Spleen (tissue), 11 donors: ENCODE measurements at regions not wholly inside any gene's neighbourhood (a gene's known extent, or its start where the extent isn't known, plus 50 kb on each side); places are given as distances from the start of the nearest gene placed in this dataset.

Experiments
- DNase-seq: peaks from one replicate; pipeline ENCODE4 v3.0.0-alpha.2; 2020
- H3K27ac ChIP-seq, 8 donors: fragments of 200-600 bp; sonication (generic) in 7 of 8; 1 replicate in 4 of 8; 2 replicates in 4 of 8; pipeline versions ENCODE4 v1.5.0 to v1.8.0; 2016 to 2021; ENCODE audit warnings: inconsistent platforms in 4 of 8, mild to moderate bottlenecking in 4 of 8, moderate library complexity in 1 of 8
- H3K27me3 ChIP-seq, 7 donors: fragments of 200-600 bp; sonication (generic) in 6 of 7; replicated peaks in 1 of 7; 1 replicate in 4 of 7; 2 replicates in 3 of 7; pipeline versions ENCODE4 v1.5.0 to v1.8.0; 2016 to 2021; ENCODE audit warnings: inconsistent platforms in 3 of 7, mild to moderate bottlenecking in 1 of 7
- H3K36me3 ChIP-seq, 6 donors: fragments of 200-600 bp; sonication (generic) in 5 of 6; 1 replicate in 4 of 6; 2 replicates in 2 of 6; pipeline versions ENCODE4 v1.5.0 to v1.8.0; 2016 to 2021; ENCODE audit warnings: inconsistent platforms in 2 of 6
- H3K4me1 ChIP-seq, 6 donors: fragments of 200-600 bp; sonication (generic) in 5 of 6; 1 replicate in 3 of 6; 2 replicates in 3 of 6; pipeline versions ENCODE4 v1.5.0 to v1.8.0; 2016 to 2021; ENCODE audit warnings: inconsistent platforms in 3 of 6
- H3K4me3 ChIP-seq, 8 donors: fragments of 200-600 bp; sonication (generic) in 7 of 8; 1 replicate in 4 of 8; 2 replicates in 4 of 8; pipeline versions ENCODE4 v1.5.0 to v1.8.0; 2016 to 2021; ENCODE audit warnings: inconsistent platforms in 4 of 8, mild to moderate bottlenecking in 4 of 8, moderate library complexity in 2 of 8
- H3K9me3 ChIP-seq, 8 donors: fragments of 200-600 bp; sonication (generic) in 7 of 8; 1 replicate in 4 of 8; 2 replicates in 4 of 8; pipeline versions ENCODE4 v1.5.0 to v1.8.0; 2016 to 2021; ENCODE audit warnings: inconsistent platforms in 4 of 8
- CTCF ChIP-seq, 11 experiments: fragments of 200-600 bp in 7 of 11; fragments of 450-650 bp in 4 of 11; sonication (generic) in 4 of 11; IDR thresholded peaks in 8 of 11; conservative IDR thresholded peaks in 3 of 11; 1 replicate in 7 of 11; 2 replicates in 4 of 11; pipeline versions ENCODE4 v1.4.0 to v1.8.0; 2016 to 2021; ENCODE audit warnings: antibody characterized with exemption in 11 of 11, inconsistent platforms in 4 of 11, mild to moderate bottlenecking in 1 of 11
- POLR2A ChIP-seq, 3 donors: fragments of 450-650 bp; IDR thresholded peaks; one replicate each; pipeline ENCODE4 v1.5.1; 2017; ENCODE audit warnings: antibody characterized with exemption in 3 of 3, mild to moderate bottlenecking in 1 of 3
- POLR2AphosphoS5 ChIP-seq, 3 donors: sonication (generic); formaldehyde crosslinking; IDR thresholded peaks; one replicate each; pipeline ENCODE4 v1.5.1; 2017; ENCODE audit warnings: antibody characterized with exemption in 3 of 3
- WGBS, 5 donors: extraction: QIAGEN DNeasy Blood & Tissue Kit in 3 of 5; methylation state at CpG; one replicate each; pipeline versions ENCODE4 v1.1.5 to v1.1.7; 2013 to 2018; 5-methylcytosine and 5-hydroxymethylcytosine counted together
- intact Hi-C: fragments of 100-400 bp; cut with DNase I; formaldehyde crosslinking; loops from one replicate; pipeline ENCODE4 v1.15.0; 2023; ENCODE audit warnings: low total_unique reads
- donor health status: healthy with polysubstance abuse.
- donor health status: DM: no; HTN: no; CAD: no; lungs with moderate emphysema.
- donor health status: DM: no; HTN: no; CAD: no.
- donor health status: Bipolar disorder and iron deficiency.
- donor health status: healthy.
- donor health status: DM: no; HTN: no; CAD: no.
- donor health status: DM: yes; HTN: yes; CAD: no.

- TF ChIP-seq POLR2AphosphoS5 (IDR thresholded peaks at IDR 0.05) (no peak), POLR2A (IDR thresholded peaks at IDR 0.05) (no peak), CTCF (IDR thresholded peaks at IDR 0.05 in 8 of 11, conservative IDR thresholded peaks at IDR 0.05 in 3 of 11) (no peak)
- Histone ChIP-seq H3K36me3 (no peaks in the 10 kb centered on the region), H3K9me3 (peaks cover 0 to 14% (median 11%) of the 10 kb centered on the region in 8 donors), H3K27me3 (peaks cover 0 to 12% (median 0%) of the 10 kb centered on the region in 7 donors), H3K27ac (no peak overlapping the region), H3K4me3 (no peak overlapping the region), H3K4me1 (no peaks in the 10 kb centered on the region)
- no peak for DNase-seq
- WGBS, 5 donors: 56 to 80% (median 64%) methylated on average over 4 of the region's 4 CpGs
- intact Hi-C loops: no loop called here
These were observed 56.8 kb upstream of the CACNA2D3 start for GRCh38 chr3:54065586-54065985.

GRCh38 chr3:54065140-54065539 is 57.2 kb upstream of the CACNA2D3 start:
- WGBS, 5 donors: 73 to 83% (median 75%) methylated on average over 4 of the region's 4 CpGs
- Histone ChIP-seq H3K27ac (no peak overlapping the region), H3K36me3 (no peaks in the 10 kb centered on the region), H3K4me1 (no peaks in the 10 kb centered on the region), H3K4me3 (no peak overlapping the region), H3K9me3 (peaks cover 0 to 10% (median 7%) of the 10 kb centered on the region in 8 donors), H3K27me3 (peaks cover 0 to 12% (median 0%) of the 10 kb centered on the region in 7 donors)
- no peak for TF ChIP-seq POLR2AphosphoS5 (IDR thresholded peaks at IDR 0.05)
- no peak for TF ChIP-seq CTCF (IDR thresholded peaks at IDR 0.05 in 8 of 11, conservative IDR thresholded peaks at IDR 0.05 in 3 of 11)
- TF ChIP-seq POLR2A (IDR thresholded peaks at IDR 0.05): no peak
- intact Hi-C loops: no loop called here
- no peak for DNase-seq

- Histone ChIP-seq H3K27me3 (peaks cover 0 to 12% (median 0%) of the 10 kb centered on the region in 7 donors), H3K4me1 (no peaks in the 10 kb centered on the region), H3K9me3 (peaks cover 0 to 3% (median under 1%) of the 10 kb centered on the region in 8 donors), H3K36me3 (no peaks in the 10 kb centered on the region), H3K27ac (no peak overlapping the region), H3K4me3 (no peak overlapping the region)
- WGBS, 5 donors: 67 to 85% (median 76%) methylated on average over 8 of the region's 8 CpGs
- no peak for DNase-seq
- no peak for TF ChIP-seq POLR2AphosphoS5 (IDR thresholded peaks at IDR 0.05)
- TF ChIP-seq POLR2A (IDR thresholded peaks at IDR 0.05): no peak
- TF ChIP-seq CTCF (IDR thresholded peaks at IDR 0.05 in 8 of 11, conservative IDR thresholded peaks at IDR 0.05 in 3 of 11): no peak
- intact Hi-C loops: no loop called here
These were observed 57.9 kb upstream of the CACNA2D3 start for GRCh38 chr3:54064486-54064885.

- no peaks in the 10 kb centered on the region for H3K36me3 ChIP-seq
- no peak overlapping the region for H3K4me3 ChIP-seq
- WGBS, 5 donors: 76 to 85% (median 80%) methylated on average over 3 of the region's 3 CpGs
- H3K4me1 ChIP-seq: no peaks in the 10 kb centered on the region
- peaks cover 0 to 12% (median 0%) of the 10 kb centered on the region in 7 donors for H3K27me3 ChIP-seq
- no peak overlapping the region for H3K27ac ChIP-seq
- TF ChIP-seq POLR2A (IDR thresholded peaks at IDR 0.05): no peak
- no peak for TF ChIP-seq CTCF (IDR thresholded peaks at IDR 0.05 in 8 of 11, conservative IDR thresholded peaks at IDR 0.05 in 3 of 11)
- no peak for TF ChIP-seq POLR2AphosphoS5 (IDR thresholded peaks at IDR 0.05)
- H3K9me3 ChIP-seq: no peaks in the 10 kb centered on the region
- DNase-seq: no peak
- intact Hi-C loops: no loop called here
These were observed 59.8 kb upstream of the CACNA2D3 start for GRCh38 chr3:54062546-54062945.
